H1 (cell line): ENCODE measurements at regions not wholly inside any gene's neighbourhood (a gene's known extent, or its start where the extent isn't known, plus 50 kb on each side); places are given as distances from the start of the nearest gene placed in this dataset.

Experiments
- CBX5 ChIP-seq: fragments of 300-800, 300-1000 bp; sonication (generic); IDR thresholded peaks from 2 replicates; pipeline ENCODE4 v1.7.1; 2016; ENCODE audit warnings: antibody characterized with exemption, low read length, low read depth
- TF ChIP-seq, protein P1 (sequence below): fragments of 300-600 bp; sonication (generic); IDR thresholded peaks from 2 replicates; pipeline ENCODE4 v1.7.1; 2012; ENCODE audit warnings: low read length, moderate library complexity, mild to moderate bottlenecking, inconsistent platforms; ENCODE audit not compliant: insufficient replicate concordance

DNA sequence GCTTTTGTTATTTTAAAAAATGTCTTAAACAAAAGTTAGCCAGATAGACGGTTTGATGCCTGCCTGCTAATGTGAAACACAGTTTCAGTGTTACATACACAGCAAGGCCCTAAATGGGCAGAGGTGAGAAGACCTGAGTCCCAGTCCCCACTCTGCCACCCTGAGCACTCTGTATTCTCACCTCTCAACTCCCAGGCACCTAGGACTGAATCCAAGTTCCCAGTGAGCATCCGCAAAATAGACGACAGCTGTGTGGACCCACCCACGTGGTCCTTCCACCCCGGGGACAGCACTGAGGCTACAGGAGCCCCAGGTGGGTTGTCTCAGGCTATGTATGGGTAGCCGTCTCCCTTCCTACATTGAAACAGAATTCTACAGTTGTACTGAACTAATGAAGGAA is 111.5 kb downstream of the RPL27A start (continued):
- TF ChIP-seq, protein P1, sequence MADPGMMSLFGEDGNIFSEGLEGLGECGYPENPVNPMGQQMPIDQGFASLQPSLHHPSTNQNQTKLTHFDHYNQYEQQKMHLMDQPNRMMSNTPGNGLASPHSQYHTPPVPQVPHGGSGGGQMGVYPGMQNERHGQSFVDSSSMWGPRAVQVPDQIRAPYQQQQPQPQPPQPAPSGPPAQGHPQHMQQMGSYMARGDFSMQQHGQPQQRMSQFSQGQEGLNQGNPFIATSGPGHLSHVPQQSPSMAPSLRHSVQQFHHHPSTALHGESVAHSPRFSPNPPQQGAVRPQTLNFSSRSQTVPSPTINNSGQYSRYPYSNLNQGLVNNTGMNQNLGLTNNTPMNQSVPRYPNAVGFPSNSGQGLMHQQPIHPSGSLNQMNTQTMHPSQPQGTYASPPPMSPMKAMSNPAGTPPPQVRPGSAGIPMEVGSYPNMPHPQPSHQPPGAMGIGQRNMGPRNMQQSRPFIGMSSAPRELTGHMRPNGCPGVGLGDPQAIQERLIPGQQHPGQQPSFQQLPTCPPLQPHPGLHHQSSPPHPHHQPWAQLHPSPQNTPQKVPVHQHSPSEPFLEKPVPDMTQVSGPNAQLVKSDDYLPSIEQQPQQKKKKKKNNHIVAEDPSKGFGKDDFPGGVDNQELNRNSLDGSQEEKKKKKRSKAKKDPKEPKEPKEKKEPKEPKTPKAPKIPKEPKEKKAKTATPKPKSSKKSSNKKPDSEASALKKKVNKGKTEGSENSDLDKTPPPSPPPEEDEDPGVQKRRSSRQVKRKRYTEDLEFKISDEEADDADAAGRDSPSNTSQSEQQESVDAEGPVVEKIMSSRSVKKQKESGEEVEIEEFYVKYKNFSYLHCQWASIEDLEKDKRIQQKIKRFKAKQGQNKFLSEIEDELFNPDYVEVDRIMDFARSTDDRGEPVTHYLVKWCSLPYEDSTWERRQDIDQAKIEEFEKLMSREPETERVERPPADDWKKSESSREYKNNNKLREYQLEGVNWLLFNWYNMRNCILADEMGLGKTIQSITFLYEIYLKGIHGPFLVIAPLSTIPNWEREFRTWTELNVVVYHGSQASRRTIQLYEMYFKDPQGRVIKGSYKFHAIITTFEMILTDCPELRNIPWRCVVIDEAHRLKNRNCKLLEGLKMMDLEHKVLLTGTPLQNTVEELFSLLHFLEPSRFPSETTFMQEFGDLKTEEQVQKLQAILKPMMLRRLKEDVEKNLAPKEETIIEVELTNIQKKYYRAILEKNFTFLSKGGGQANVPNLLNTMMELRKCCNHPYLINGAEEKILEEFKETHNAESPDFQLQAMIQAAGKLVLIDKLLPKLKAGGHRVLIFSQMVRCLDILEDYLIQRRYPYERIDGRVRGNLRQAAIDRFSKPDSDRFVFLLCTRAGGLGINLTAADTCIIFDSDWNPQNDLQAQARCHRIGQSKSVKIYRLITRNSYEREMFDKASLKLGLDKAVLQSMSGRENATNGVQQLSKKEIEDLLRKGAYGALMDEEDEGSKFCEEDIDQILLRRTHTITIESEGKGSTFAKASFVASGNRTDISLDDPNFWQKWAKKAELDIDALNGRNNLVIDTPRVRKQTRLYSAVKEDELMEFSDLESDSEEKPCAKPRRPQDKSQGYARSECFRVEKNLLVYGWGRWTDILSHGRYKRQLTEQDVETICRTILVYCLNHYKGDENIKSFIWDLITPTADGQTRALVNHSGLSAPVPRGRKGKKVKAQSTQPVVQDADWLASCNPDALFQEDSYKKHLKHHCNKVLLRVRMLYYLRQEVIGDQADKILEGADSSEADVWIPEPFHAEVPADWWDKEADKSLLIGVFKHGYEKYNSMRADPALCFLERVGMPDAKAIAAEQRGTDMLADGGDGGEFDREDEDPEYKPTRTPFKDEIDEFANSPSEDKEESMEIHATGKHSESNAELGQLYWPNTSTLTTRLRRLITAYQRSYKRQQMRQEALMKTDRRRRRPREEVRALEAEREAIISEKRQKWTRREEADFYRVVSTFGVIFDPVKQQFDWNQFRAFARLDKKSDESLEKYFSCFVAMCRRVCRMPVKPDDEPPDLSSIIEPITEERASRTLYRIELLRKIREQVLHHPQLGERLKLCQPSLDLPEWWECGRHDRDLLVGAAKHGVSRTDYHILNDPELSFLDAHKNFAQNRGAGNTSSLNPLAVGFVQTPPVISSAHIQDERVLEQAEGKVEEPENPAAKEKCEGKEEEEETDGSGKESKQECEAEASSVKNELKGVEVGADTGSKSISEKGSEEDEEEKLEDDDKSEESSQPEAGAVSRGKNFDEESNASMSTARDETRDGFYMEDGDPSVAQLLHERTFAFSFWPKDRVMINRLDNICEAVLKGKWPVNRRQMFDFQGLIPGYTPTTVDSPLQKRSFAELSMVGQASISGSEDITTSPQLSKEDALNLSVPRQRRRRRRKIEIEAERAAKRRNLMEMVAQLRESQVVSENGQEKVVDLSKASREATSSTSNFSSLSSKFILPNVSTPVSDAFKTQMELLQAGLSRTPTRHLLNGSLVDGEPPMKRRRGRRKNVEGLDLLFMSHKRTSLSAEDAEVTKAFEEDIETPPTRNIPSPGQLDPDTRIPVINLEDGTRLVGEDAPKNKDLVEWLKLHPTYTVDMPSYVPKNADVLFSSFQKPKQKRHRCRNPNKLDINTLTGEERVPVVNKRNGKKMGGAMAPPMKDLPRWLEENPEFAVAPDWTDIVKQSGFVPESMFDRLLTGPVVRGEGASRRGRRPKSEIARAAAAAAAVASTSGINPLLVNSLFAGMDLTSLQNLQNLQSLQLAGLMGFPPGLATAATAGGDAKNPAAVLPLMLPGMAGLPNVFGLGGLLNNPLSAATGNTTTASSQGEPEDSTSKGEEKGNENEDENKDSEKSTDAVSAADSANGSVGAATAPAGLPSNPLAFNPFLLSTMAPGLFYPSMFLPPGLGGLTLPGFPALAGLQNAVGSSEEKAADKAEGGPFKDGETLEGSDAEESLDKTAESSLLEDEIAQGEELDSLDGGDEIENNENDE = no peak
- no peak for TF ChIP-seq CBX5
